Right hindlimb (tissue), 1 donor: ENCODE measurements at regions not wholly inside any gene's neighbourhood (a gene's known extent, or its start where the extent isn't known, plus 50 kb on each side); places are given as distances from the start of the nearest gene placed in this dataset.
"Not testable (repeated sequence)": the region's sequence is repeated elsewhere in the genome, so short reads cannot be mapped to it uniquely, and the experiment has no call there.

Experiments
- DNase-seq: peaks from one replicate; pipeline ENCODE4 v3.0.0-alpha.2; 2018

DNA sequence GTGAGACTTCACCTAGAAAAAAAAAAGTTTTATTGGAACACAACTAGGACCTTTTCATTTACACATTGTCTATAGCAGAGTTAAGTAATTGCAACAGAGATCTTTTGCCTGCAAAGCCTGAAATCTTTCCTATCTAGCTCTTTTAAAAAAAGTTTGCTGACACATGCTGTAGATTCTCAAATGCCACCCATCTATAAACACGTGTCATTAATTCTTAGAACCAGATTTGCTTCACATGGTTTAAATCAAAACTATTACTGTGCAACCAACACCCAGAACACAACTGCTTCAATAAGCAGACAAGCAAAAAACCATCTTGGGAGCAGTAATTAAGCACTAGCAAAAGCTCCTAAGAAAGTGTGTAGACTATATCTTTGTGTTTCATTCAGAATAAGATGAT is 55.0 kb downstream of the OXSM start:
- DNase-seq: no peak

DNA sequence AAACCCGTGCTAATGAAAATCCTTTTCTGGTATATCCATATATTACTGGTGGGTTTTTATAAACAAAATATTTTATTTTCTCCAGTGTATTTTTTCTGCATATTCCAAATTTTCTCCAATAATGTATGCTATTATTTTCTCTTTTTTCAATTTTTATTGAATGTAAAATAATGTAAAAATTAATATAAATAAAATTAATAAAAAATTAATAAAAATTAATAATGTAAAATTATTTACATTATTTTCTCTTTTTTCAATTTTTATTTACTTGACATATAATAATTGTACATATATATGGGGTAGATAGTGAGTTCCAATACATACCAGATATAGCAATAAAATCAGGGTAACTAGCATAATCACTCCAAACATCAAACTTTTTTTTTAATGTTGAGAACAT is 56.4 kb downstream of the OXSM start:
- no peak for DNase-seq

DNA sequence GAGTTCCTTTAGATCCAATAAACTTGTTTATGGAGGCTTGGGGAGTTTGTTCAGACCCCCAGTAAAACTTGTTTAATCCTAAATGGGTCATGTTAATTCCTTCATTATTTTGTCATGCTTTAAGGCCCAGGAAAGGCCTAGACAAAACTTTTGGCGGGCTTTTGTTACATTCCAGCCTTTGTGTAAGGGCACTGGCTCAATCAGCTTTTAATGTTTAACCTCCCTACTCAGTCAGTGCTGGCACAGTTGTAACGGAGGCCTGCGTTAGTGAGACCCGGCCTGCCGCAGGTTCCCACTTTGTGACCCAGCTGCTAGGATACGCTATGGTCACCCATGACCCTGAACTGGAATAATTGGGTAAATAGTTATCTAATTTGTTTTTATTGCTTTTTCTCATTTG is 59.2 kb downstream of the OXSM start:
- no peak for DNase-seq

DNA sequence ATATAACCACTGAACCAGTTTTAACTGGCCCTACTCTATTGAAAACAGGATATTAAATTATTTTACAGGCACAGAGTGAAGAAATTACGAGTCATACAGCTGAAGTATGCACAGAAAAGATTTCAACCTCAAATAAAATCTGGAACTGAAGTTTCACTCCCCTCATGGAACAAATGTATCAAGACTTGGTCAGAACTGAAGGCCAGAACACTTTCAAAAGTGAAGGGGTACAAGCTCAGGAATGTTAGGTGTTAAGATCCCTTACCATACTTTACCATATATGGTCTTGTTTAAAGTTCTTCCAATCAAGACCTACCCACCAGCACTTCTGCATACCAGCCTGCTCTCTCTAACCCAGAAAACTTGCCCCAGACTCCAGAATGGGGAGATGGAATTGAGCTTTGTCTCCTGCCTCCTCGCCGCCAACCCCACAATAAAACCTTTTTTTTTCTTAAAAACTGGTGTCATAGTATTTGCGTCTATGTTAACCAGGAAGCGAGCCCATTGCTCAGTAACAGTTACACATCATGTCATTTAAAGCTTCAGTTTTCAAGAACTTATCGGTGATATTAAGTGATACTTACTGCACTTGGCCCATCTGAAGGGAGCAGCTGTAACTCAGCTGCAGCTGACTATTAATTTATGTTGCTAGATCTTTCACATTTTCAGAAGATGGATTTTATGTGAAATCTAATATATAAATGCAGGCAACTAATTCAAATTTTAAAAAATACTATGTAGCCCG is 59.9 kb downstream of the OXSM start:
- no peak for DNase-seq

DNA sequence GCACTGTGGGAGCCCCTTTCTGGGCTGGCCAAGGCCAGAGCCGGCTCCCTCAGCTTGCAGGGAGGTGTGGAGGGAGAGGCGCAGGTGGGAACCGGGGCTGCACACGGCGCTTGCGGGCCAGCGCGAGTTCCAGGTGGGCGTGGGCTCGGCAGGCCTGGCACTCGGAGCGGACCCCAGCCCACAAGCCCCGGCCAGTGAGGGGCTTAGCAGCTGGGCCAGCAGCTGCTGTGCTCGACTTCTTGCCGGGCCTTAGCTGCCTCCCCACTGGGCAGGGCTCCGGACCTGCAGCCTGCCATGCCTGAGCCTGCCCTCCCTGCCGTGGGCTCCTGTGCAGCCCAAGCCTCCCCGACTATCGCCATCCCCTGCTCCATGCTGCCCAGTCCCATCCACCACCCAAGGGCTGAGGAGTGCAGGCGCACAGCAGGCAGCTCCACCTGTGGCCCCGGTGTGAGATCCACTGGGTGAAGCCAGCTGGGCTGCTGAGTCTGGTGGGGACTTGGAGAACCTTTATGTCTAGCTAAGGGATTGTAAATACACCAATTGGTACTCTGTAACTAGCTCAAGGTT is 61.9 kb downstream of the OXSM start:
- DNase-seq: not testable (repeated sequence)

DNA sequence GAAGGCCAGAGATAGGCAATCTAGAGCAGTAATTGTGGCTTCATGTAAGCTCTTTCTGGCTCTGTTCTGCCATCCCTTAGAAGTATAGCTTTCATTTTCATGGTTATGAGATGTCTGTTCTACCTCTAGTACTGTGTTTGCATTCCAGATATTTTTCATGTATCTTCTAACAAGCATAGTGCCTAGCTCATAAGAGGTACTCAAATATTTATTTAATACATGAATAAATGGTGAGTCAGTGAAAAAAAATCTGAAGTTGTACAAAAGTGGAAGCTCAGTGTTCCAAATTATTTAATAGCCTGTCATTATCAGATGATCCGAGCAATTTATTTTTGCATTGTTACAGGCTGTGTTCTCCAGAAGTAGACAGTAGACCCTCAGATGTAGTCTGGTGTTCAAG is 64.3 kb downstream of the OXSM start:
- DNase-seq: no peak

DNA sequence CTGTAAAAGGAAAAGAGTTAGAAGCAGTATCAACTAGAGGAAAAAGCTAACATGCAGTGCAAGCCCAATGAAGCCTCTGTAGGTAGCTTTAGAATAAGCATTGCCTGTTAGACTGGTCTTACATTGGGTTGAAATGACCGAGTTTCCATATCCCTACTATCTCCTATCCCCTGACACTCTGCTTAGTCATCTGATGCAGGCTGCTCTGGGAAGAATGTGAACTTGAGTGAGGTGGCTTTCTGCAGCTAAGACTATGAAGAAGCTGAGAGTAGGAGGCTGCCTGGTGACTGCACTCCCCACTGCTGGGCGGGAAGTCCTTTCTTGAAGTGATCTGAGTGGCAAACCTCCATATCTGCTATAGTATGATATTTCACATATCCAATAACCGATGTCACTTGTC is 64.7 kb downstream of the OXSM start:
- DNase-seq: no peak

DNA sequence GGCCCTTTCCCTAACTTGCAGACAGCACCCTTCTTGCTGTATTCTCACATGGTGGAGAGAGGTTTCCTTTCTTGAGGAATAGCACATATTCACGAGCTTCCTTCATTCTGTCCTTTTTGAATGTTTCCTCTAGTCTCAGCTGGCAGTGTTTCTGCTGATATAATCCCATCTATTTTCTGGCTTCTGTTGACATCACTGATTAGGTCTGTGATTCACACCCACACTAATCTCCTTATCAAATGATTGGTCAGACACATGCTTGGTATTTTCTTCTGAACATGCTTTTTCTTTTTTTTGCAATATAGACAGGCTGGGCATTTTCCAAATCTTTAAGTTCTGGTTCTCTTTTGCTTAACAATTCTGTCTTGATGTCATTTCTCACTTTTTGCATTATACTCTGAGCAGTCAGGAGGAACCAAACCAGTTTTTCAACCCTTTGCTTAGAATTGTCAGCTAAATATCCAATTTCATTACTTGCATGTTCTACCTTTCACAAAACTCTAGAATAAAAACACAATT is 65.4 kb downstream of the OXSM start:
- no peak for DNase-seq

DNA sequence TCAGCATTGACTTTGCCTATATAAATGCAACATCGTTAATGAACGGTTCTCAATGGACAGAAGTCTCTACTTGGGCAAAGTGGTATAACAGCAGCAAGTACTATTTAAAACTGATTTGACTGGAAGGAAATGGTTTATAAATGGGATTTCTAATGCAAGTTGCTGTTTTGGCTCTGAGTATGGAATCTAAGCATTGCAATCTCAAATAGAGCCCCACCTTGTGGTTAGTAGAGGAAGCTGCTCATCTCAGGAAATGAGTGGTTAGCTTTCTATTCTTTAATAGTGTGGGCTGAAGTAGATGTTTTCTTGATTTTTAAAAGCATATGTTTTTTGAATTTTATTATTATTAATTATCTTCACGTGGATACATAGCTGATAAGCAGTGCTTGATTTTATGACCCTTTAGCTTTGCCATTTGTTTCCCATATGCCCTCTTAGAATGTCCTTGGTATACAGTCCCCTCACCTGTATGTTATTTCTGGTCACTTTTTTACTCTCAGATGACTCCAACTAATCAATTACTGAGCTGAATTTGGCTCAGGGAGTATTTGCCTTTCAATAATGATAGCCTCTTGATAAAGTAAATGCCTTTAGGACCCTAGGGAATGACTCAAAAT is 67.1 kb downstream of the OXSM start:
- no peak for DNase-seq

DNA sequence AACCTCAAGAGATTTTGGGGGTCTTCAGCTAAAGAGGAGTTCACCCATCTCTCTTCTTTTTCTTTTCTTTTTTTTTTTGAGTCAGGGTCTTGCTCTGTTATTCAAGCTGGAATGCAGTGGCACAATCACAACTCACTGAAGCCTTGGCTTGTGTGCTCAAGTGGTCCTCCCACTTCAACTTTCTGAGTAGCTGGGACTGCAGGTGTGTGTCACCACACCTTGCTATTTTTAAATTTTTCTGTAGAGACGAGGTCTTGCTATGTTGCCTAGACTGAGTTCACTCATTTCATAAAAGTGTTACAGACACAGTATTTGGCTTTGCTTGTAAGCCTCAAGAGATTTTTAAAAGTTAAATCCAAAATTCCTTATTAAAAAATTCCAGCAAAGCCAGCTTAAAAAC is 71.7 kb downstream of the OXSM start:
- no peak for DNase-seq

DNA sequence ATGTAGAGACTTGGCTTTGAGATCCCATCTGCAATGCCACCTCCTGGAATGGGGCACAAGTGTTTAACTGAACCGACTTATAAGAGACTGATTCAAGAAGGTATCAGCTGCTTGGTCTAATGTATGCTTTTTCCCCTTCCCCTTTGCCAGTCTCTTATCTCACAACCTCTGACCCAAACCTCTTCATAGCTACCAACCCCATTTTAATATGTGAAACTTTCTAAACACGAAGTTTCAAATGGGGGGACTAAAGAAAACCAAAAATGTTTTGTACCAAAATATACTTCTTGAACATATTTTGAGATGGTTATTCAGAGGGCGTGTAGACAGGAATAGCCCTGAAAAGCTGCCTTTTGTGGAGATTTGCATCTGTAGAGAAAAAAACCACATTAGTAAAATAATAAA is 73.1 kb downstream of the OXSM start:
- no peak for DNase-seq

DNA sequence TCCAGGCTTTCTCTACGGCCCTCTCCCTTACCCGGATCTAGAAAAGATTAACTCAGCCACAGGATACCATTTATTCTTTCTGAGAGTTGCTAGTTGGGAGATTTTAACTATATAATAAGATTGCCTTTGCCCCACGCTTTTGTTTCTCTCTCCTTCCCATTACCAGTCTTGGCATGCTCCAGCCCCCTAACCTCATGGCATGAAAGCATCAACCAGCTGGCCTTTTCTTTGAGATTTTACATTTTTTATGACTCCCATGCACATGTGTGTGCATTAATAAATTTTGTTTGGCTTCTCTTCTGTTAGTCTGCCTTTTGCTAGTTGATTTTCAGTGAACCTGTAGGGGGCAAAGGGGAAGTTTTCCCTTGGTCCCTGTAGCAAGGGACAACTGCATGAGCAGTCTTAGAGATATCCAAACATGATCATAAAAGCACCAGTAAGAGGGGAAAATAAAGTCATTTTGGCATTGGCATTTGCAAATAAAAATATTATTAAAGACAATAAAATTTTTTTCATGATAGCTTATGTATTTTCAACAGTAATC is 73.6 kb downstream of the OXSM start:
- no peak for DNase-seq

DNA sequence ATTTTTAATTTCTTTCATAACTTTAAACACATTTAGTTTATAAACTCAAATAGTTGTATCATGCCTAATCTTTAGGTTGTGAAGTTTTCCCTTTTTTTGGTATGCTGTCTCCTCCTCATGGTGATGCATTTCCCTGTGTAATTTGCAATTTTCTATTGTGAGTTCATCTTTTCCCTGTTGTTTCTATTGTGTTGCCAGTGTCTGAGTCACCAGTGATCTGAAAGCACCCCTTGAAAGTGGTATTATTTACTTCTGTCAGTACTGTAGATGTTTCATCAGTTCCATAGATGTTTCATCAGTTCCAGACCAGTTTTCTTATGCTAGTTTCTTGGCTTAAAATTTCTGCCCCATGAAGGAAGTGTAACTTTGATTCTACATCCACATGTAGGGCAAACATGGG is 80.6 kb downstream of the OXSM start:
- DNase-seq: no peak

DNA sequence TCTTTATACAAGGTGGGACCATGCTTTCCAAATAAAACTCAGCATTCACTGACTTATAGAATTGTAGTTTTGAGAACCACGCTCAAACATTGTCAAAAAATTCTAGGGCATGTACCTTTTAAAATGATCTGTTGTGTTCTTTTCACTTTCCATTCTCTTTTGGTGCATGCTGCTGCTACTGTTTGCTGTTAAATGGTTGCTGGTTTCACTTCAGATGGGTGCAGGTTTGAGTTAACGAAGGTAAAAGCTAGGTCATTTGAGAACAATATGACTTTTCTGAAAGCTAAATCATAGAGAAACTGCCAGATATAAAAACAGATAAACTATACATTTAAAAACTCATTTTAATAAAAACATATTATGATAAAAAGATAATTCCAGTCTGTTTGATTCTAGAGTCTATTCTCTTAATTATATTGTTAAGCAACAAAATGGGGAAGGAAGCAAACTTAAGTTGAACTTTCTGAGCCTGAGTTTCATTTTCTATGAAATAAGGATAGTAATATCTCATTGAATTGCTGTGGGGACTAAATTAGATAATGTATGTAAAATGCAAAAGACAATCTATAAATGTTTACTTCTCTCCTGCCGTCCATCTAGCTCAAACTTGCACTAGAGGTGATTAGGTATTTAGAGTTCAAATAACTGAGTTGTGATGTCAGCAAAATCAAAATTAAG is 82.4 kb downstream of the OXSM start:
- no peak for DNase-seq

DNA sequence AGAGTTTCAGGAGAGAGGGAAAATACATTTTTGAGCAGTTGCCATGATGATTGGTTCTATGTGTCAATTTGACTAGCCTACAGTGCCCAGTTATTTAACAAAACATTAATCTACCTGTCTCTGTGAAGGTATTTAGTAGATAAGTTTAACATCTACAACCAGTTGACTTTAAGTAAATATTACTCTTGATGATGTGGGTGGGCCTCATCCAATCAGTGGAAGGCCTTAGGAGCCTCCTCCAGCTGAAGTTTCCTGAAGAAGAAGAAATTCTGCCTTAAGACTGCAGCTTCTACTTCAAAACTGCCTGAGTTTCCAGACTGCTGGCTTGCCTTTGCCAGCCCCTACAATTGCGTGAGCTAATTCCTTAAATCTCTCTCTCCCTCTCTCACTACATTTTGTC is 93.6 kb downstream of the OXSM start:
- DNase-seq: no peak

DNA sequence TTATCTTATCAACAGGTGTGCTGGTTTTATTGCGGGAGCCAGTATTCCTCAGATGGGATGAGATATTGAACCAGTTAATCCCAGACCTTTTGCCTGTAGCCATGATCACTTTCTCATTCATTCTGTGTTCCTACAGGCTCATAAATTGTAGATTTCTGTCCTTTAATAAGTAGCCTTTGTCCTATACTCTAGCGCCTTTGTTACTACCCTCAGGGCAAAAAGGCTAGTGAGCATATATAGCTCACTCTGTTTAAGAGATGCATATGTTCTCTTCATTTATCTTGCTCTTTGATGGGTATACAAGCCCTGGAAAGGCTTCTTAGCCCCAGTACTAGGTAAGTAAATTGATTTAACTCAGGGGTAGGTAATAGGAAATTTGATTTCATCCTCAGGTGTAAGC is 95.1 kb downstream of the OXSM start:
- DNase-seq: no peak

DNA sequence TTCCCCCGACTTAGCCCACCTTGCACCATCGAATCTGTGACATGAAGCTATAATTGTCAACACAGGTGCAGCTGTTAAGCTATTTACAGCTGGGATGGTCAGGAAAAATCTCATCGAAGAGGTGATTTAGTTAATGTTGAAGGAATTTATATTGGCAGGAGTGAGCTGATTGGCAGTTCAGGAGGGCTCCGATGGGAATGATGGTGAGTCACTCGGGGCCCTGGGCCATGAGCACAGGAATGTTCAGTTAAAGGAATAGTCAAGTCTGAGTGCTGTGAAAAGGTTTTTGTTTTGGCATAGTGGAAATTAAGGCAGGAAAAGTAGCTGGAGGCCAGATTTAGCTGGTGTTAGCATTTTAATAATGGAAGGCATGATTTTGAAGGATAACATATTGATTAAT is 95.7 kb downstream of the OXSM start:
- DNase-seq: no peak

DNA sequence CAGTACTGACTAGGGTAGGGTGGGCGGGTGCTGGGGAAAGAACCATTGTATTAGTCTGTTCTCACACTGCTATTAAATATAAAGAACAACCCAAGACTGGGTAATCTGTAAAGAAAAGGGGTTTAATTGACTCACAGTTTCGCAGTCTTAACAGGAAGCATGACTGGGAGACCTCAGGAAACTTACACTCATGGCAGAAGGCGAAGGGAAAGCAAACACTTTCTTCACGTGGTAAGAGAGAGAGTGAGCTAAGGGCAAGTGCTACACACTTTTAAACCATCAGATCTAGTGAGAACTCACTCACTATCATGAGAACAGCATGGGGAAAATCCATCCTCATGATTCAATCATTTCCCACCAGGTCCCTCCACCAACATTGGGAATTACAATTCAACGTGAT is 98.0 kb downstream of the OXSM start:
- DNase-seq: no peak

DNA sequence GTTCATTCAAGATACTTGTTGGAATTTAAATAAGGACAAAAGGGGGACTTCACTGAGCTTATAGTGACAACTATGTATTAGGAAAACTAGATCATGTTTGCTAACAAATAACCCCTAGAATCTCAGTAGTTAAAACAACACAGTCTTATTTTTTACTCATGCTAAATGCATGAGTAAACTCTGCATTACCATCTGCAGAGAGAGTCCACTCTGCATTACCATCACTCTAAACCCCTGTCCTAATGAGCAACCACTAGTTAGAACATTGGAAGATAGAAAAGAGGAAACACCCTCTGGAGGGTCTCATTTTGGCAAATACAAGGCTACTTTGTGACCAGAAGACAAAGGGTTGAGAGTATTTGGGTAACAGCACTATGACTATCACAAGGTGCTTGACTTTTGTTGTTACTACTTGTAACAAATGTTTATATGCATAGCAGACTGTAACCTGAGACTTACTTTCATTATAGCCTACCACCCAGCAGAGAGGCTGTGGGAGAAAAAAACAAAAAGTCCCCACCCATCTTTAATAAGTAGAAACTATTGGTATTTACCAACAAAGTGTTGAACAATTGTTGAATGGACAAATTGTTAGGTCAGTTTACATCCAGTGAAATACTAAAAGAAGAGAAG is 99.1 kb downstream of the OXSM start:
- no peak for DNase-seq

DNA sequence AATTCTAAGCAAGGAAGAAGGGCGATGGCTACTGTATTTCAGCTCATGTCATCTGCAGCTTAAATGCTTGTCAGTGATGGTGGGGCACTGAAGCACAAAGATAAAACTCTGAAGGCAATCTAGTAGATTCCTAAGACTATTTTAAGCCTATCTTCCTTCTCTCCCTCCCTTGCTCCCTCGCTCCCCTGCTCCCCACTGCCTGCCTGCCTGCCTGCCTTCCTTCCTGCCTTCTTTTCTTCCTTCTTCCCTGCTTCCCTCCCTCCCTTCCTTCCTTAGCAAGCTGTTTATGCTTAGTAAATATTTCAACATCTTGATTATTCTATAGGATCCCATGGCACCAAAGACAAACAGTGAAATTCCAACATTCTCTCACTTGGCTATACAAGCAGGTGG is 99.6 kb downstream of the OXSM start:
- DNase-seq: no peak

DNA sequence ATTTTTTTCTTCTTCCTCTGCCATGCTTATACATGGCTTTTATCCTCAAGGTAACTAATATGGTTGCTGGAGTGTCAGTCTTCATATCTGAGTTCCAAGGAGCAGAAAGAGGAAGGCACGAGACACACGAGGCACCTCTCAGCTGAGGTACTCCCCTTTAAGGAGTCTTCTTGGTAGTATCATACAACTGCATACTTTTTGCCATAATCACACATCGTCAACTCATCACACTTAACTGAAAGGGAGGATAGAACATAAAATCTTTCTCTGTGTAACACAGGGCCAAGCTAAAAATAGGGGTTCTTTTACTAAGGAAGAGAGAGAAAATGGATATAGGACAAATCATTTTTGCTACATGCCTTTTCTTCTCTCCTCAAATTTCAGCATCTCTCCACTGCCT is 104.2 kb downstream of the OXSM start:
- DNase-seq: no peak

DNA sequence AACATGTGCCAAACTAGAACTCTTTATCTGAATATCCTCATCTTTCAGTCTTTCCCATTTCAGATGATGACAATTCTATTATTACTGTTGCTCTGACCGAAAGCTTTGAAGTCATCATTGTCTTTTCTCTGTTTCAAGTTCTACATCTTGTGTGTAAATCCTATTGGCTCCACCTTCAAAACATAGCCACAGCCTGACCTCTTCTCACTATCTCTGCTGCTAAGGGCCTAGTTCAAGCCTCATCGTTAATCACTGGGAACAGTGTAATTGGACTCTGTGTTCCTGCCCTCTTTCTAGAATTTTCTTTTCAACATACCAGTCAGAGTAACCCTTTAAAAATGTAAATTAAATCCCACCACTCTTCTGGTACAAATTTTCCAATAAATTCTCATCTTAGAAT is 105.1 kb downstream of the OXSM start:
- DNase-seq: no peak

DNA sequence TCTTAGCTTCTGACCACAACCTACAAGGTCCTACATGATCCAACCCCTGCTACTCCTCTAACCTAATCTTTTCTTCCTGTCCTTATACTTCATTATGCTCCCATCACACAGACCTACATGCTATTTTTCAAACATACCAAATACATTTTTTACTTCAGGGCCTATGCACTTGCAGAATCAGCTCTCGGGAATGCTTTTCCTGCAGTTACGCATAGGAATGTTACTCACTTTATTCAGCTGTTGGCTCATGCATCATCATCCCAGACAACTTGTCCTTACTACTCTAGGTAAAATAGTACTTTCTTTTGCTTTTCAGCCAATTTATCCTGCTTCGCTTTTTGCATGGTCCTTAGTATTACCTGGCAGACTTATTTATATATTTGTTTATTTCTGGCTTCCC is 105.6 kb downstream of the OXSM start:
- no peak for DNase-seq
